MCF 10A (cell line): ENCODE measurements at regions not wholly inside any gene's neighbourhood (a gene's known extent, or its start where the extent isn't known, plus 50 kb on each side); places are given as distances from the start of the nearest gene placed in this dataset.
"Not testable (repeated sequence)": the region's sequence is repeated elsewhere in the genome, so short reads cannot be mapped to it uniquely, and the experiment has no call there.

ENCODE experiments used
- BruUV-seq: library from RNA; stranded (reverse); fragments of 400-500 nt; replicated peaks from 2 replicates; lab custom pipeline; 2021; lab: Mats Ljungman, UMichigan
- CTCF ChIA-PET: fragments of 300-600 bp; sonication (Branson Sonifier 250); formaldehyde crosslinking; extraction: SDS; loops from one replicate; lab custom pipeline; 2021; ENCODE audit warnings: antibody characterized with exemption, inconsistent platforms; lab: Yijun Ruan, JAX
- POLR2A ChIA-PET: fragments of 300-600, 350-650 bp; sonication (Branson Sonifier 250); formaldehyde crosslinking; extraction: SDS; loops from one replicate; lab custom pipeline; 2020; ENCODE audit warnings: antibody characterized with exemption, inconsistent platforms; lab: Yijun Ruan, JAX
- DNase-seq: peaks from one replicate; pipeline ENCODE4 v3.0.0-alpha.2; 2018; ENCODE audit not compliant: unreplicated experiment
- H3K27ac Mint-ChIP-seq: one replicate; pipeline ENCODE4 v1.8.0; 2022; ENCODE audit warnings: mild to moderate bottlenecking, low read depth, mixed read lengths; ENCODE audit not compliant: unreplicated experiment
- H3K27me3 Mint-ChIP-seq: one replicate; pipeline ENCODE4 v1.8.0; 2022; ENCODE audit warnings: mixed read lengths; ENCODE audit not compliant: insufficient read depth, unreplicated experiment
- H3K36me3 Mint-ChIP-seq: one replicate; pipeline ENCODE4 v1.8.0; 2022; ENCODE audit warnings: mild to moderate bottlenecking, moderate library complexity, mixed read lengths; ENCODE audit not compliant: insufficient read depth, unreplicated experiment
- H3K4me1 Mint-ChIP-seq: one replicate; pipeline ENCODE4 v1.8.0; 2022; ENCODE audit warnings: mixed read lengths; ENCODE audit not compliant: insufficient read depth, unreplicated experiment
- H3K4me3 Mint-ChIP-seq: one replicate; pipeline ENCODE4 v1.8.0; 2022; ENCODE audit warnings: mild to moderate bottlenecking, moderate library complexity, mixed read lengths; ENCODE audit not compliant: unreplicated experiment
- H3K9me3 Mint-ChIP-seq: one replicate; pipeline ENCODE4 v1.8.0; 2022; ENCODE audit warnings: mixed read lengths; ENCODE audit not compliant: unreplicated experiment
- CTCF ChIP-seq: fragments of 200-600 bp; IDR thresholded peaks from one replicate; pipeline ENCODE4 v1.8.0; 2022; ENCODE audit warnings: antibody characterized with exemption, mild to moderate bottlenecking; ENCODE audit not compliant: unreplicated experiment
- intact Hi-C: fragments of 100-400 bp; cut with micrococcal nuclease; formaldehyde crosslinking; loops from 2 replicates; pipeline ENCODE4 v1.14.1; 2022

GRCh38 chr1:164443836-164444235 is 115.1 kb upstream of the PBX1 start:
- Mint-ChIP-seq H3K27ac (no peak overlapping the region), H3K4me3 (no peak overlapping the region), H3K4me1 (no peaks in the 10 kb centered on the region), H3K27me3 (no peaks in the 10 kb centered on the region), H3K36me3 (no peaks in the 10 kb centered on the region), H3K9me3 (no peaks in the 10 kb centered on the region)
- intact Hi-C loops: no loop called here
- no TSS peak for BruUV-seq
- CTCF ChIA-PET: no interaction called here
- DNase-seq: no peak
- POLR2A ChIA-PET: interaction anchor here (0.8 to 1.2 kb wide), 2 partner anchors 9 kb away, joined by 3 read pairs; no protein-coding TSS in a partner anchor
- no peak for TF ChIP-seq CTCF

DNA sequence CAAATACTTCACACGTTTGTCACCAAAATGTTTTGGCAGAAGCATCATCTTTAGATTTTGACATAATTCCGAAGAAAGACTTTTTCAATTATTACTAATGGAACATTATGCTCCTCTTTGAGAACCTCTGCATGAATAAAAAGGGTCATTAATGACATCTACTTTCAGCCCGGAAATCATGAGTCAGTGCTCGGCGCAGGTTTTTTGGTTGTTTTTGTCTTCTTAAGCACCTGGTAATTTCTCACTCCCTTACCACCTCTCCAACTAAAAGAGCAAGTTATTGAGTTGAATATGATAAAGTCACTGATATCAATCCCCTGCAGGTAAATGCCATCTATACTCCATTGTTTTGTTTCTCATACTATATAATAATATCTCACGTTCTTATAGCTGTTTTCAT is 113.0 kb upstream of the PBX1 start:
- intact Hi-C loops: no loop called here
- Mint-ChIP-seq H3K4me1 (no peaks in the 10 kb centered on the region), H3K9me3 (no peaks in the 10 kb centered on the region), H3K27me3 (no peaks in the 10 kb centered on the region), H3K27ac (no peak overlapping the region), H3K4me3 (no peak overlapping the region), H3K36me3 (no peaks in the 10 kb centered on the region)
- ChIA-PET POLR2A (no interaction called here), CTCF (interaction anchor here (0.8 kb wide), 1 partner anchor 108 kb away, joined by 3 read pairs; no protein-coding TSS in a partner anchor)
- no peak for TF ChIP-seq CTCF
- no TSS peak for BruUV-seq
- no peak for DNase-seq

DNA sequence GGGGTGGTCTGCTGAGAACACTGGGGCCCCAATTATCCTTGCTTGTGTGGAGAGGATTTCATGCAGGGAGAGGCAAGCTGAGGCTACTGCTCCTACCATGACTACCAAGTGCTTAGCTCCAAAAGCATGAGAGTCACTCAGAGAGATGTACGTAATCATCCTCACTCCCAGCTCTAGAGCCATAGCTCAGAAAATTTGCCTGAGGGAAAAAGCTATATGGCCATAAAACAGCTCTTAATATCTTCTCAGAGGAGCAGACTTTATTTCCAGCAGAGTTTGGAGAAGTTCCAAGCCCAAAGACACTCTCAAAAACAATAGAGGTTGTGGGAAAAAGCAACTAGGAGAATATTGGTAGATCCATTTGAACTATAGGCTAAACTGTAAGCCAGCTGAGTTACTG is 106.4 kb upstream of the PBX1 start:
- peaks cover 8% of the 10 kb centered on the region for H3K9me3 Mint-ChIP-seq
- peak; percentile 11 for DNase-seq
- H3K4me1 Mint-ChIP-seq: no peaks in the 10 kb centered on the region
- no peaks in the 10 kb centered on the region for H3K27me3 Mint-ChIP-seq
- POLR2A ChIA-PET: interaction anchor here (0.6 to 1.0 kb wide), 2 partner anchors 9 to 27 kb away, joined by 3 read pairs; no protein-coding TSS in a partner anchor
- intact Hi-C loops: no loop called here
- BruUV-seq: no TSS peak
- CTCF ChIA-PET: interaction anchor here (0.7 kb wide), 1 partner anchor 531 kb away, joined by 5 read pairs; no protein-coding TSS in a partner anchor
- no peaks in the 10 kb centered on the region for H3K36me3 Mint-ChIP-seq
- no peak overlapping the region for H3K4me3 Mint-ChIP-seq
- TF ChIP-seq CTCF: no peak
- H3K27ac Mint-ChIP-seq: no peak overlapping the region

- no peaks in the 10 kb centered on the region for H3K4me1 Mint-ChIP-seq
- H3K27ac Mint-ChIP-seq: no peak overlapping the region
- no peak for TF ChIP-seq CTCF
These were observed 102.7 kb upstream of the PBX1 start for GRCh38 chr1:164456272-164456671.

DNA sequence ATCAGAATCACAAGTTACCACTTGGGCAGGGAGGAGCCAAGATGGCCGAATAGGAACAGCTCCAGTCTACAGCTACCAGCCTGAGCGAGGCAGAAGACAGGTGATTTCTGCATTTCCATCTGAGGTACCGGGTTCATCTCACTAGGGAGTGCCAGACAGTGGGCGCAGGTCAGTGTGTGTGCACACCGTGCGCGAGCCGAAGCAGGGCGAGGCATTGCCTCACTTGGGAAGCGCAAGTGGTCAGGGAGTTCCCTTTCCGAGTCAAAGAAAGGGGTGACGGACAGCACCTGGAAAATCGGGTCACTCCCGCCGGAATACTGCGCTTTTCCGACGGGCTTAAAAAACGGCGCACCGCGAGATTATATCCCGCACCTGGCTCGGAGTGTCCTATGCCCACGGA is 99.8 kb upstream of the PBX1 start:
- H3K4me3 Mint-ChIP-seq, H3K27ac Mint-ChIP-seq, H3K36me3 Mint-ChIP-seq, BruUV-seq, H3K27me3 Mint-ChIP-seq, DNase-seq, intact Hi-C loops, H3K9me3 Mint-ChIP-seq, H3K4me1 Mint-ChIP-seq, CTCF ChIA-PET, POLR2A ChIA-PET: not testable (repeated sequence)

More at GRCh38 chr1:164456272-164456671, 102.7 kb upstream of the PBX1 start:
- Mint-ChIP-seq H3K36me3 (no peaks in the 10 kb centered on the region), H3K4me3 (no peak overlapping the region), H3K27me3 (no peaks in the 10 kb centered on the region), H3K9me3 (peaks cover 8% of the 10 kb centered on the region)
- ChIA-PET CTCF (interaction anchor here (0.9 kb wide), 1 partner anchor 78 kb away, joined by 3 read pairs; no protein-coding TSS in a partner anchor), POLR2A (no interaction called here)
- DNase-seq: no peak
- intact Hi-C loops: no loop called here
- no TSS peak for BruUV-seq
